Keratinocyte (primary cell): ENCODE measurements at regions not wholly inside any gene's neighbourhood (a gene's known extent, or its start where the extent isn't known, plus 50 kb on each side); places are given as distances from the start of the nearest gene placed in this dataset.

ENCODE experiments used
- DNase-seq: peaks from one replicate; pipeline ENCODE4 v3.0.0-alpha.2; 2011; ENCODE audit warnings: low read depth, missing footprints, low spot score
- FAIRE-seq: peaks from 2 replicates; lab custom pipeline; 2011; peaks lifted over from hg19 to GRCh38; lab: Jason Lieb, UNC
- H2AFZ ChIP-seq: 2 replicates; pipeline ENCODE4 v1.6.0; 2012; ENCODE audit warnings: low read length, control low read depth, inconsistent platforms; ENCODE audit not compliant: control insufficient read depth
- H3K27ac ChIP-seq: 2 replicates; pipeline ENCODE4 v1.5.1; 2011; ENCODE audit warnings: low read length; ENCODE audit not compliant: control insufficient read depth, insufficient read depth
- H3K27me3 ChIP-seq: 3 replicates; pipeline ENCODE4 v1.6.0; 2011; ENCODE audit warnings: low read length; ENCODE audit not compliant: control insufficient read depth, insufficient read depth; ENCODE audit errors: extremely low read depth
- H3K36me3 ChIP-seq, 2 experiments: 2 replicates in 1 of 2; 3 replicates in 1 of 2; pipeline ENCODE4 v1.5.1; 2011; ENCODE audit warnings: low read length in 2 of 2, mild to moderate bottlenecking in 1 of 2; ENCODE audit not compliant: control insufficient read depth in 2 of 2, insufficient read depth in 2 of 2; ENCODE audit errors: extremely low read depth in 1 of 2
- H3K4me1 ChIP-seq: 3 replicates; pipeline ENCODE4 v1.5.1; 2011; ENCODE audit warnings: low read length; ENCODE audit not compliant: control insufficient read depth, insufficient read depth; ENCODE audit errors: extremely low read depth
- H3K4me2 ChIP-seq: 3 replicates; pipeline ENCODE4 v1.6.0; 2011; ENCODE audit warnings: low read depth, low read length; ENCODE audit not compliant: control insufficient read depth, insufficient read depth; ENCODE audit errors: extremely low read depth
- H3K4me3 ChIP-seq, 3 experiments: fragments of 200-600 bp in 1 of 3; sonication (generic) in 1 of 3; 2 replicates in 2 of 3; 3 replicates in 1 of 3; pipeline ENCODE4 v1.5.1; 2011 to 2016; ENCODE audit warnings: low read length in 3 of 3, mild to moderate bottlenecking in 3 of 3, control low read depth in 2 of 3, inconsistent platforms in 1 of 3, low read depth in 1 of 3, mixed read lengths in 1 of 3, mixed run types in 1 of 3, moderate library complexity in 1 of 3; ENCODE audit not compliant: control insufficient read depth in 2 of 3, insufficient read depth in 2 of 3; ENCODE audit errors: extremely low read depth in 1 of 3
- H3K79me2 ChIP-seq: 2 replicates; pipeline ENCODE4 v1.6.0; 2012; ENCODE audit warnings: low read length; ENCODE audit not compliant: control insufficient read depth, insufficient read depth
- H3K9ac ChIP-seq: 3 replicates; pipeline ENCODE4 v1.6.0; 2011; ENCODE audit warnings: low read length; ENCODE audit not compliant: control insufficient read depth, insufficient read depth; ENCODE audit errors: extremely low read depth
- H3K9me1 ChIP-seq: 3 replicates; pipeline ENCODE4 v1.6.0; 2011; ENCODE audit warnings: low read length; ENCODE audit not compliant: control insufficient read depth, insufficient read depth; ENCODE audit errors: extremely low read depth
- H3K9me3 ChIP-seq: 2 replicates; pipeline ENCODE4 v1.5.1; 2012; ENCODE audit warnings: low read depth, low read length; ENCODE audit not compliant: control insufficient read depth
- H4K20me1 ChIP-seq: 3 replicates; pipeline ENCODE4 v1.6.0; 2011; ENCODE audit warnings: low read length; ENCODE audit not compliant: control insufficient read depth, insufficient read depth; ENCODE audit errors: extremely low read depth
- CTCF ChIP-seq, 3 experiments: IDR thresholded peaks in 1 of 3; conservative IDR thresholded peaks in 1 of 3; optimal IDR thresholded peaks in 1 of 3; 2 replicates in 2 of 3; 3 replicates in 1 of 3; pipeline versions ENCODE3 to v1.5.1; 2011; ENCODE audit warnings: low read length in 3 of 3, mild to moderate bottlenecking in 3 of 3, moderate library complexity in 2 of 3, control low read depth in 1 of 3, inconsistent platforms in 1 of 3; ENCODE audit not compliant: insufficient read depth in 2 of 3; ENCODE audit errors: extremely low read depth in 1 of 3
- EZH2 ChIP-seq: IDR thresholded peaks from one replicate; pipeline ENCODE4 v1.6.1; 2012; ENCODE audit warnings: inconsistent platforms, mild to moderate bottlenecking, low read length, moderate library complexity
- dilution Hi-C: fragments of 300-500 bp; cut with MboI; formaldehyde crosslinking; loops from one replicate; pipeline ENCODE4 v1.7.0; 2020; ENCODE audit warnings: low sequenced_read_pairs; ENCODE audit not compliant: extremely low pct_ligation_motif_present

GRCh38 chr1:163427279-163427678 lies 105.5 kb downstream of the NUF2 start:
- no peak for FAIRE-seq
- no peak for TF ChIP-seq CTCF (optimal IDR thresholded peaks at IDR 0.05 in 1 of 3, IDR thresholded peaks at IDR 0.05 in 1 of 3, conservative IDR thresholded peaks at IDR 0.05 in 1 of 3; ENCODE audit: extremely low read depth in 1 of 3, insufficient read depth in 2 of 3, low read length in 3 of 3)
- no peak for TF ChIP-seq EZH2
- Histone ChIP-seq H3K4me2 (no peak overlapping the region), H3K36me3 (no peaks in the 10 kb centered on the region), H3K9ac (no peak overlapping the region), H3K79me2 (no peaks in the 10 kb centered on the region), H3K9me3 (no peaks in the 10 kb centered on the region), H3K9me1 (no peaks in the 10 kb centered on the region), H2AFZ (no peak overlapping the region), H3K4me1 (no peaks in the 10 kb centered on the region), H4K20me1 (no peaks in the 10 kb centered on the region), H3K27me3 (no peaks in the 10 kb centered on the region), H3K4me3 (no peak overlapping the region), H3K27ac (no peak overlapping the region)
- dilution Hi-C loops = no loop called here
- DNase-seq = no peak

- TF ChIP-seq CTCF (optimal IDR thresholded peaks at IDR 0.05 in 1 of 3, IDR thresholded peaks at IDR 0.05 in 1 of 3, conservative IDR thresholded peaks at IDR 0.05 in 1 of 3; ENCODE audit: extremely low read depth in 1 of 3, insufficient read depth in 2 of 3, low read length in 3 of 3) = no peak
- no peak for TF ChIP-seq EZH2
- DNase-seq = no peak
- no peak overlapping the region for H3K9ac ChIP-seq
- H3K79me2 ChIP-seq = no peaks in the 10 kb centered on the region
- no peak overlapping the region for H3K27ac ChIP-seq
- dilution Hi-C loops = no loop called here
- no peak overlapping the region for H3K4me3 ChIP-seq
- H4K20me1 ChIP-seq = no peaks in the 10 kb centered on the region
- H3K4me2 ChIP-seq = no peak overlapping the region
- H3K27me3 ChIP-seq = no peaks in the 10 kb centered on the region
- H2AFZ ChIP-seq = no peak overlapping the region
- no peaks in the 10 kb centered on the region for H3K9me3 ChIP-seq
- no peaks in the 10 kb centered on the region for H3K4me1 ChIP-seq
- no peak for FAIRE-seq
- H3K36me3 ChIP-seq = no peaks in the 10 kb centered on the region
- H3K9me1 ChIP-seq = no peaks in the 10 kb centered on the region
Measured at GRCh38 chr1:163436140-163436812, 114.5 kb downstream of the NUF2 start.
